Neural cell (in vitro differentiated cells): ENCODE measurements at regions not wholly inside any gene's neighbourhood (a gene's known extent, or its start where the extent isn't known, plus 50 kb on each side); places are given as distances from the start of the nearest gene placed in this dataset.

Experiments used
- H2AFZ ChIP-seq: fragments of 200-600, 300-800 bp; sonication (generic), shearing (Covaris generic); 2 replicates; pipeline ENCODE4 v1.6.0; 2014; ENCODE audit warnings: low read depth, mild to moderate bottlenecking, antibody characterized with exemption, low read length, moderate library complexity
- H3F3A ChIP-seq: fragments of 200-600 bp; shearing (Covaris generic); 2 replicates; pipeline ENCODE4 v1.6.1; 2016; ENCODE audit warnings: mild to moderate bottlenecking, moderate library complexity, mixed read lengths, antibody characterized with exemption, low read length; ENCODE audit not compliant: insufficient read depth, poor library complexity, severe bottlenecking
- H3K27ac ChIP-seq: fragments of 200-600, 300-800 bp; sonication (generic), shearing (Covaris generic); 2 replicates; pipeline ENCODE4 v1.5.1; 2014; ENCODE audit warnings: mild to moderate bottlenecking, low read length, moderate library complexity
- H3K27me3 ChIP-seq: fragments of 300-800, 200-600 bp; sonication (generic), shearing (Covaris generic); 2 replicates; pipeline ENCODE4 v1.6.0; 2014; ENCODE audit warnings: mild to moderate bottlenecking, low read depth, low read length, moderate library complexity; ENCODE audit not compliant: insufficient read depth
- H3K36me3 ChIP-seq: fragments of 300-800, 200-600 bp; sonication (generic), shearing (Covaris generic); 2 replicates; pipeline ENCODE4 v1.5.1; 2014; ENCODE audit warnings: mild to moderate bottlenecking, antibody characterized with exemption, low read length, moderate library complexity; ENCODE audit not compliant: insufficient read depth
- H3K4me2 ChIP-seq: fragments of 300-800, 200-600 bp; sonication (generic), shearing (Covaris generic); 2 replicates; pipeline ENCODE4 v1.6.0; 2014; ENCODE audit warnings: mild to moderate bottlenecking, low read length
- H3K4me3 ChIP-seq: fragments of 300-800, 200-600 bp; sonication (generic), shearing (Covaris generic); 2 replicates; pipeline ENCODE4 v1.5.1; 2014; ENCODE audit warnings: mild to moderate bottlenecking, low read length, moderate library complexity
- H3K79me2 ChIP-seq: fragments of 200-600 bp; shearing (Covaris generic); replicated peaks from 2 replicates; pipeline ENCODE4 v1.6.0; 2014; ENCODE audit warnings: mild to moderate bottlenecking, low read length, moderate library complexity; ENCODE audit not compliant: insufficient read depth
- H3K9ac ChIP-seq: fragments of 300-800, 200-600 bp; sonication (generic), shearing (Covaris generic); 2 replicates; pipeline ENCODE4 v1.6.1; 2016; ENCODE audit warnings: mild to moderate bottlenecking, low read length, mixed read lengths
- H3K9me2 ChIP-seq: fragments of 200-600 bp; shearing (Covaris generic); 2 replicates; pipeline ENCODE4 v1.6.1; 2016; ENCODE audit warnings: mild to moderate bottlenecking, low read length, mixed read lengths; ENCODE audit not compliant: insufficient read depth
- H3K9me3 ChIP-seq: fragments of 200-600, 300-800 bp; sonication (generic), shearing (Covaris generic); 2 replicates; pipeline ENCODE4 v1.6.1; 2016; ENCODE audit warnings: mild to moderate bottlenecking, mixed run types, low read length, moderate library complexity, mixed read lengths
- H4K20me1 ChIP-seq: fragments of 200-600 bp; shearing (Covaris generic); 2 replicates; pipeline ENCODE4 v1.6.1; 2016; ENCODE audit warnings: mild to moderate bottlenecking, mixed run types; ENCODE audit not compliant: insufficient read depth
- EP300 ChIP-seq: fragments of 450-650 bp; conservative IDR thresholded peaks from 2 replicates; pipeline ENCODE4 v1.6.1; 2014; ENCODE audit warnings: antibody characterized with exemption, mild to moderate bottlenecking, moderate library complexity; ENCODE audit not compliant: poor library complexity, severe bottlenecking
- EZH2 ChIP-seq: fragments of 200-600, 300-800 bp; shearing (Covaris generic), sonication (generic); IDR thresholded peaks from 2 replicates; pipeline ENCODE4 v1.6.1; 2014; ENCODE audit warnings: antibody characterized with exemption, low read length, borderline replicate concordance, mild to moderate bottlenecking; ENCODE audit not compliant: insufficient read depth, poor library complexity, severe bottlenecking
- MXI1 ChIP-seq: fragments of 450-650 bp; conservative IDR thresholded peaks from 2 replicates; pipeline ENCODE4 v1.6.1; 2014; ENCODE audit warnings: antibody characterized with exemption, mild to moderate bottlenecking; ENCODE audit not compliant: poor library complexity, severe bottlenecking
- POLR2AphosphoS5 ChIP-seq: IDR thresholded peaks from 2 replicates; pipeline ENCODE4 v1.6.1; 2012
- RAD21 ChIP-seq: fragments of 450-650 bp; conservative IDR thresholded peaks from 2 replicates; pipeline ENCODE4 v1.6.1; 2014; ENCODE audit warnings: antibody characterized with exemption, mild to moderate bottlenecking, moderate library complexity
- SMC3 ChIP-seq: fragments of 450-650 bp; conservative IDR thresholded peaks from 2 replicates; pipeline ENCODE4 v1.6.1; 2014; ENCODE audit warnings: antibody characterized with exemption, mild to moderate bottlenecking, moderate library complexity; ENCODE audit not compliant: poor library complexity
- TAF1 ChIP-seq: IDR thresholded peaks from 2 replicates; pipeline ENCODE4 v1.6.1; 2012; ENCODE audit warnings: low read depth
- TF ChIP-seq, protein P1 (sequence below): fragments of 450-650 bp; IDR thresholded peaks from 2 replicates; pipeline ENCODE4 v1.5.1; 2014; ENCODE audit warnings: antibody characterized with exemption, mild to moderate bottlenecking, moderate library complexity; ENCODE audit not compliant: poor library complexity, severe bottlenecking
- TF ChIP-seq, protein P2 (sequence below): IDR thresholded peaks from 2 replicates; pipeline ENCODE4 v1.6.1; 2012; ENCODE audit warnings: borderline replicate concordance

DNA sequence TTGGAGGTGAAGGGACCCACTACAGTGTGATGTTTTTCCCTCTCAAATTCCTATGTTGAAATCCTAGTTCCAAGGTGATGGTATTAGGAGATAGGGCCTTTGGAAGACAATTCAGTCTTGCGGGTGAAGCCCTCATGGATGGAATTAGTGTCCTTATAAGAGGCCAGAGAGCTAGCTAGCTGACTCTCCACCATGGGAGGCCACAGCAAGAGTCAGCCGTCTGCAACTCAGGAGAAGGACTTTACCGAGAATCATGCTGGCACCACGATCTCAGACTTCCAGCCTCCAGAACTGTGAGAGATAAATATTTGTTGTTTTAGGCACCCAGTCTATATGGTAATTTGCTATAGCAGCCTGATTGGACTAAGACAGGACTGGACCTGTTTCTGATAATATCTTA is 461.4 kb downstream of the TSN start:
- no peaks in the 10 kb centered on the region for H3K27me3 ChIP-seq
- H4K20me1 ChIP-seq = no peaks in the 10 kb centered on the region
- H3K4me3 ChIP-seq = no peak overlapping the region
- TF ChIP-seq MXI1 = no peak
- TF ChIP-seq SMC3 = no peak
- no peak for TF ChIP-seq EP300
- no peak for TF ChIP-seq POLR2AphosphoS5
- no peak for TF ChIP-seq EZH2
- TF ChIP-seq RAD21 = no peak
- TF ChIP-seq, protein P1, sequence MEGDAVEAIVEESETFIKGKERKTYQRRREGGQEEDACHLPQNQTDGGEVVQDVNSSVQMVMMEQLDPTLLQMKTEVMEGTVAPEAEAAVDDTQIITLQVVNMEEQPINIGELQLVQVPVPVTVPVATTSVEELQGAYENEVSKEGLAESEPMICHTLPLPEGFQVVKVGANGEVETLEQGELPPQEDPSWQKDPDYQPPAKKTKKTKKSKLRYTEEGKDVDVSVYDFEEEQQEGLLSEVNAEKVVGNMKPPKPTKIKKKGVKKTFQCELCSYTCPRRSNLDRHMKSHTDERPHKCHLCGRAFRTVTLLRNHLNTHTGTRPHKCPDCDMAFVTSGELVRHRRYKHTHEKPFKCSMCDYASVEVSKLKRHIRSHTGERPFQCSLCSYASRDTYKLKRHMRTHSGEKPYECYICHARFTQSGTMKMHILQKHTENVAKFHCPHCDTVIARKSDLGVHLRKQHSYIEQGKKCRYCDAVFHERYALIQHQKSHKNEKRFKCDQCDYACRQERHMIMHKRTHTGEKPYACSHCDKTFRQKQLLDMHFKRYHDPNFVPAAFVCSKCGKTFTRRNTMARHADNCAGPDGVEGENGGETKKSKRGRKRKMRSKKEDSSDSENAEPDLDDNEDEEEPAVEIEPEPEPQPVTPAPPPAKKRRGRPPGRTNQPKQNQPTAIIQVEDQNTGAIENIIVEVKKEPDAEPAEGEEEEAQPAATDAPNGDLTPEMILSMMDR = no peak
- TF ChIP-seq, protein P2, sequence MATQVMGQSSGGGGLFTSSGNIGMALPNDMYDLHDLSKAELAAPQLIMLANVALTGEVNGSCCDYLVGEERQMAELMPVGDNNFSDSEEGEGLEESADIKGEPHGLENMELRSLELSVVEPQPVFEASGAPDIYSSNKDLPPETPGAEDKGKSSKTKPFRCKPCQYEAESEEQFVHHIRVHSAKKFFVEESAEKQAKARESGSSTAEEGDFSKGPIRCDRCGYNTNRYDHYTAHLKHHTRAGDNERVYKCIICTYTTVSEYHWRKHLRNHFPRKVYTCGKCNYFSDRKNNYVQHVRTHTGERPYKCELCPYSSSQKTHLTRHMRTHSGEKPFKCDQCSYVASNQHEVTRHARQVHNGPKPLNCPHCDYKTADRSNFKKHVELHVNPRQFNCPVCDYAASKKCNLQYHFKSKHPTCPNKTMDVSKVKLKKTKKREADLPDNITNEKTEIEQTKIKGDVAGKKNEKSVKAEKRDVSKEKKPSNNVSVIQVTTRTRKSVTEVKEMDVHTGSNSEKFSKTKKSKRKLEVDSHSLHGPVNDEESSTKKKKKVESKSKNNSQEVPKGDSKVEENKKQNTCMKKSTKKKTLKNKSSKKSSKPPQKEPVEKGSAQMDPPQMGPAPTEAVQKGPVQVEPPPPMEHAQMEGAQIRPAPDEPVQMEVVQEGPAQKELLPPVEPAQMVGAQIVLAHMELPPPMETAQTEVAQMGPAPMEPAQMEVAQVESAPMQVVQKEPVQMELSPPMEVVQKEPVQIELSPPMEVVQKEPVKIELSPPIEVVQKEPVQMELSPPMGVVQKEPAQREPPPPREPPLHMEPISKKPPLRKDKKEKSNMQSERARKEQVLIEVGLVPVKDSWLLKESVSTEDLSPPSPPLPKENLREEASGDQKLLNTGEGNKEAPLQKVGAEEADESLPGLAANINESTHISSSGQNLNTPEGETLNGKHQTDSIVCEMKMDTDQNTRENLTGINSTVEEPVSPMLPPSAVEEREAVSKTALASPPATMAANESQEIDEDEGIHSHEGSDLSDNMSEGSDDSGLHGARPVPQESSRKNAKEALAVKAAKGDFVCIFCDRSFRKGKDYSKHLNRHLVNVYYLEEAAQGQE = no peak
- TF ChIP-seq TAF1 = no peak
- H3K9me2 ChIP-seq = no peaks in the 10 kb centered on the region
- no peak overlapping the region for H3K9ac ChIP-seq
- H2AFZ ChIP-seq = no peak overlapping the region
- no peak overlapping the region for H3K4me2 ChIP-seq
- H3K79me2 ChIP-seq = no peaks in the 10 kb centered on the region
- no peaks in the 10 kb centered on the region for H3K9me3 ChIP-seq
- H3K27ac ChIP-seq = no peak overlapping the region
- no peaks in the 10 kb centered on the region for H3K36me3 ChIP-seq
- H3F3A ChIP-seq = no peaks in the 10 kb centered on the region

DNA sequence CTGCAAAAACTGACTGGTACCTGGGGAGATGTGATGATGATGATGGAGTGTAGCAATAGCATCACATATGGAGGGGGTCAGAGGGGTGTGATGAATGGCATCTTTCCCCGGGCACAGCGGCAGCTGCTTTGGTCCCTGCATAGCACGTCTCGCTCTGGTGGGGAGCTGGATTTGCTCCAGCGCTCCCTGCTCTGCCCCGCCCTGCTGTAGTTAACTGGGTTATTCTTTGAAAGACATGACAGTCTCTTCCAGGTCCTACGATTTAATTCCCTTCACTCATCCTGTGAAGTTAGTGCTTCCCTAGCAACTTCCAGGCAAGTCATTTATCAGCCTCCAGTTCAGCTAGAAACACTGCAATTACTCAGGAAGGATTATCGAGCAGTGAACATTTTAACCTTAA is 463.1 kb downstream of the TSN start:
- Histone ChIP-seq H4K20me1 (no peaks in the 10 kb centered on the region), H3K4me2 (no peak overlapping the region), H3K27me3 (no peaks in the 10 kb centered on the region), H3F3A (no peaks in the 10 kb centered on the region), H3K9ac (no peak overlapping the region), H3K9me3 (no peaks in the 10 kb centered on the region), H3K79me2 (no peaks in the 10 kb centered on the region), H3K27ac (no peak overlapping the region), H3K9me2 (no peaks in the 10 kb centered on the region), H3K36me3 (no peaks in the 10 kb centered on the region), H2AFZ (no peak overlapping the region), H3K4me3 (no peak overlapping the region)
- TF ChIP-seq SMC3 (no peak), POLR2AphosphoS5 (no peak), EP300 (no peak), MXI1 (no peak), TAF1 (no peak), RAD21 (no peak)
- TF ChIP-seq, protein P2 = no peak
